Retinal pigment epithelial cell (primary cell): ENCODE measurements at regions not wholly inside any gene's neighbourhood (a gene's known extent, or its start where the extent isn't known, plus 50 kb on each side); places are given as distances from the start of the nearest gene placed in this dataset.

ENCODE experiments used
- DNase-seq: peaks from one replicate; pipeline ENCODE4 v3.0.0-alpha.2; 2010; ENCODE audit warnings: low read depth
- H3K4me3 ChIP-seq: 2 replicates; pipeline ENCODE4 v1.5.1; 2011; ENCODE audit warnings: mild to moderate bottlenecking, low read length, control low read depth, moderate library complexity
- CTCF ChIP-seq: conservative IDR thresholded peaks from 2 replicates; pipeline ENCODE4 v1.5.1; 2011; ENCODE audit warnings: low read depth, low read length, control low read depth, inconsistent platforms

GRCh38 chr2:15096873-15097272, 464.3 kb downstream of the NBAS start:
- TF ChIP-seq CTCF = no peak
- no peak overlapping the region for H3K4me3 ChIP-seq
- no peak for DNase-seq

DNA sequence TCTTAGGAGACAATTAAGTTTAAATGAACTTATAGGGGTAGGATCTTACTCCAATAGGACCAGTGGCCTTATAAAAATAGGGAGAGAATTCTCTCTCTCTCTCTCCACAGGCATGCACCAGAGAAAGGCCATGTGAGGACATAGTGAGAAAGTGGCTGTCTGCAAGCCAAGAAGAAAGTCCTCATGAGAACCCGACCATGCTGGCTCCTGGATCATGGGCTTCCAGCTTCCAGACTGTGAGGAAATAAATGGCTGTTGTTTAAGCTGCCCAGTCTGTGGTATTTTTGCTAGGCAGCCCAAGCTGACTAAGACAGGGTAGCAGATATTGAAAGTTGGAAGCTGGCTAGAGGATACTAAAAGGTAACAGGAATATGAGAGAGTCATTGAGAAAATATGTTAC, 454.0 kb downstream of the NBAS start:
- no peak for TF ChIP-seq CTCF
- no peak overlapping the region for H3K4me3 ChIP-seq
- DNase-seq = no peak

- no peak overlapping the region for H3K4me3 ChIP-seq
- no peak for DNase-seq
- TF ChIP-seq CTCF = no peak
These were observed 449.4 kb downstream of the NBAS start for GRCh38 chr2:15111718-15112117.

GRCh38 chr2:15112216-15112615, 448.9 kb downstream of the NBAS start:
- DNase-seq = peak; percentile 48
- no peak for TF ChIP-seq CTCF
- no peak overlapping the region for H3K4me3 ChIP-seq

- DNase-seq = no peak
- TF ChIP-seq CTCF = no peak
These were observed 445.4 kb downstream of the NBAS start for GRCh38 chr2:15115776-15116175.

GRCh38 chr2:15116830-15117229, 444.3 kb downstream of the NBAS start:
- TF ChIP-seq CTCF = no peak
- no peak for DNase-seq
- H3K4me3 ChIP-seq = no peak overlapping the region

More at GRCh38 chr2:15115776-15116175, 445.4 kb downstream of the NBAS start:
- H3K4me3 ChIP-seq = no peak overlapping the region
